IMR-90 (cell line): ENCODE measurements at regions not wholly inside any gene's neighbourhood (a gene's known extent, or its start where the extent isn't known, plus 50 kb on each side); places are given as distances from the start of the nearest gene placed in this dataset.

Source experiments
- ATAC-seq: fragments of 200-7000 bp; cut with Tn5 transposase; 2 replicates; pipeline ENCODE4 v1.9.1; 2020; ENCODE audit warnings: low read depth, mild to moderate bottlenecking, moderate library complexity
- BruUV-seq: library from RNA; stranded (reverse); fragments of 400-500 nt; replicated peaks from 2 replicates; lab custom pipeline; 2021; lab: Mats Ljungman, UMichigan
- CTCF ChIA-PET: fragments of 300-600 bp; formaldehyde crosslinking; extraction: SDS; loops from one replicate; lab custom pipeline; 2021; ENCODE audit warnings: antibody characterized with exemption; lab: Yijun Ruan, JAX
- POLR2A ChIA-PET: fragments of 300-600 bp; sonication (Branson Sonifier 250); formaldehyde crosslinking; loops from one replicate; lab custom pipeline; 2022; ENCODE audit warnings: antibody characterized with exemption; ENCODE audit not compliant: unreplicated experiment; lab: Charles Lee
- DNase-seq: peaks from one replicate; pipeline ENCODE4 v3.0.0; 2013
- H2AFZ ChIP-seq: replicated peaks from 2 replicates; pipeline ENCODE3; 2013; ENCODE audit warnings: low read length, mild to moderate bottlenecking; ENCODE audit not compliant: poor library complexity
- H2AK5ac ChIP-seq: 2 replicates; pipeline ENCODE4 v1.6.1; 2013; ENCODE audit warnings: low read depth, low read length, inconsistent platforms
- H2AK9ac ChIP-seq: replicated peaks from 2 replicates; pipeline ENCODE3; 2013; ENCODE audit warnings: mild to moderate bottlenecking, low read depth, low read length, moderate library complexity; ENCODE audit not compliant: poor library complexity
- H2BK120ac ChIP-seq: 2 replicates; pipeline ENCODE4 v1.6.1; 2013; ENCODE audit warnings: low read depth, low read length, inconsistent platforms
- H2BK15ac ChIP-seq: 3 replicates; pipeline ENCODE4 v1.6.1; 2013; ENCODE audit warnings: low read depth, low read length, inconsistent platforms
- H2BK20ac ChIP-seq: 2 replicates; pipeline ENCODE4 v1.6.1; 2013; ENCODE audit warnings: low read depth, mild to moderate bottlenecking, inconsistent platforms, low read length, moderate library complexity
- H2BK5ac ChIP-seq: 2 replicates; pipeline ENCODE4 v1.6.1; 2013; ENCODE audit warnings: mild to moderate bottlenecking, low read depth, low read length, inconsistent platforms; ENCODE audit not compliant: poor library complexity, severe bottlenecking
- H3K14ac ChIP-seq: replicated peaks from 2 replicates; pipeline ENCODE4 v1.6.1; 2013; ENCODE audit warnings: low read depth, low read length, inconsistent platforms
- H3K18ac ChIP-seq: 2 replicates; pipeline ENCODE4 v1.6.1; 2013; ENCODE audit warnings: low read depth, low read length, control low read depth
- H3K23ac ChIP-seq: 2 replicates; pipeline ENCODE4 v1.6.1; 2013; ENCODE audit warnings: low read depth, low read length, inconsistent platforms
- H3K27ac ChIP-seq: 2 replicates; pipeline ENCODE4 v1.5.1; 2013; ENCODE audit warnings: mild to moderate bottlenecking, control low read depth, low read length; ENCODE audit not compliant: insufficient read depth
- H3K27me3 ChIP-seq: 2 replicates; pipeline ENCODE4 v1.6.1; 2013; ENCODE audit warnings: low read length; ENCODE audit not compliant: control insufficient read depth, insufficient read depth
- H3K36me3 ChIP-seq: 2 replicates; pipeline ENCODE4 v1.6.1; 2013; ENCODE audit warnings: low read length, mixed read lengths; ENCODE audit not compliant: control insufficient read depth, insufficient read depth
- H3K4ac ChIP-seq: 2 replicates; pipeline ENCODE4 v1.6.1; 2013; ENCODE audit warnings: low read depth, low read length, inconsistent platforms
- H3K4me1 ChIP-seq: 2 replicates; pipeline ENCODE4 v1.6.1; 2013; ENCODE audit warnings: low read length, mixed read lengths; ENCODE audit not compliant: control insufficient read depth, insufficient read depth
- H3K4me2 ChIP-seq: 2 replicates; pipeline ENCODE4 v1.6.1; 2013; ENCODE audit warnings: low read depth, mild to moderate bottlenecking, control low read depth, low read length, moderate library complexity
- H3K4me3 ChIP-seq: 2 replicates; pipeline ENCODE4 v1.5.1; 2013; ENCODE audit warnings: low read depth, mild to moderate bottlenecking, control low read depth, low read length, moderate library complexity; ENCODE audit not compliant: insufficient read depth
- H3K56ac ChIP-seq: 2 replicates; pipeline ENCODE4 v1.6.1; 2013; ENCODE audit warnings: low read length, inconsistent platforms; ENCODE audit not compliant: insufficient read depth; ENCODE audit errors: extremely low read depth
- H3K79me1 ChIP-seq, 2 experiments: 2 replicates each; pipeline ENCODE4 v1.6.1; 2013; ENCODE audit warnings: low read length in 2 of 2, inconsistent platforms in 1 of 2, low read depth in 1 of 2
- H3K9ac ChIP-seq: 2 replicates; pipeline ENCODE4 v1.6.1; 2013; ENCODE audit warnings: low read depth, low read length, control low read depth
- H3K9me1 ChIP-seq: 2 replicates; pipeline ENCODE4 v1.6.1; 2013; ENCODE audit warnings: low read length, inconsistent platforms; ENCODE audit not compliant: insufficient read depth
- H3K9me3 ChIP-seq: 2 replicates; pipeline ENCODE4 v1.6.1; 2013; ENCODE audit warnings: low read length; ENCODE audit not compliant: control insufficient read depth, insufficient read depth
- H4K20me1 ChIP-seq: 2 replicates; pipeline ENCODE4 v1.6.1; 2013; ENCODE audit warnings: low read length, inconsistent platforms; ENCODE audit not compliant: insufficient read depth
- H4K5ac ChIP-seq: 2 replicates; pipeline ENCODE4 v1.6.1; 2013; ENCODE audit warnings: mild to moderate bottlenecking, low read depth, low read length, control low read depth
- H4K8ac ChIP-seq, 2 experiments: 2 replicates each; pipeline ENCODE4 v1.6.1; 2013; ENCODE audit warnings: low read depth in 2 of 2, low read length in 2 of 2, control low read depth in 1 of 2, inconsistent platforms in 1 of 2
- H4K91ac ChIP-seq: 2 replicates; pipeline ENCODE4 v1.6.1; 2013; ENCODE audit warnings: low read depth, low read length, inconsistent platforms; ENCODE audit not compliant: insufficient read depth
- BHLHE40 ChIP-seq: fragments of 150-350 bp; IDR thresholded peaks from 2 replicates; pipeline ENCODE4 v1.6.1; 2016; ENCODE audit warnings: mild to moderate bottlenecking, low read depth, low read length
- CEBPB ChIP-seq: IDR thresholded peaks from 2 replicates; pipeline ENCODE4 v1.6.1; 2012; ENCODE audit warnings: low read depth, low read length, improper control_type of control experiment
- CHD1 ChIP-seq: IDR thresholded peaks from 2 replicates; pipeline ENCODE4 v1.6.1; 2012; ENCODE audit warnings: low read depth, low read length, improper control_type of control experiment
- CTCF ChIP-seq: conservative IDR thresholded peaks from 2 replicates; pipeline ENCODE4 v1.5.1; 2012; ENCODE audit warnings: mild to moderate bottlenecking, low read depth, low read length, improper control_type of control experiment
- ELK1 ChIP-seq: fragments of 150-350 bp; IDR thresholded peaks from 2 replicates; pipeline ENCODE4 v1.6.1; 2016; ENCODE audit warnings: low read depth, mild to moderate bottlenecking, low read length, moderate library complexity, borderline replicate concordance
- FOS ChIP-seq: fragments of 150-350 bp; IDR thresholded peaks from 2 replicates; pipeline ENCODE4 v1.6.1; 2016; ENCODE audit warnings: low read depth, low read length
- MAFK ChIP-seq: IDR thresholded peaks from 2 replicates; pipeline ENCODE4 v1.6.1; 2012; ENCODE audit warnings: low read depth, low read length, improper control_type of control experiment
- MAZ ChIP-seq: IDR thresholded peaks from 2 replicates; pipeline ENCODE4 v1.6.1; 2012; ENCODE audit warnings: low read depth, mild to moderate bottlenecking, low read length, improper control_type of control experiment, moderate library complexity, borderline replicate concordance
- MXI1 ChIP-seq: IDR thresholded peaks from 2 replicates; pipeline ENCODE4 v1.6.1; 2012; ENCODE audit warnings: low read depth, mild to moderate bottlenecking, low read length, moderate library complexity, borderline replicate concordance
- NFE2L2 ChIP-seq: fragments of 150-350 bp; IDR thresholded peaks from 2 replicates; pipeline ENCODE4 v1.6.1; 2016; ENCODE audit warnings: low read depth, mild to moderate bottlenecking, low read length
- POLR2A ChIP-seq: IDR thresholded peaks from 2 replicates; pipeline ENCODE4 v1.6.1; 2012; ENCODE audit warnings: mild to moderate bottlenecking, low read depth, low read length
- RAD21 ChIP-seq: IDR thresholded peaks from 2 replicates; pipeline ENCODE4 v1.6.1; 2012; ENCODE audit warnings: low read length, improper control_type of control experiment
- RCOR1 ChIP-seq: IDR thresholded peaks from 2 replicates; pipeline ENCODE4 v1.6.1; 2012; ENCODE audit warnings: mild to moderate bottlenecking, low read length, improper control_type of control experiment; ENCODE audit not compliant: insufficient replicate concordance
- RFX5 ChIP-seq: IDR thresholded peaks from 2 replicates; pipeline ENCODE4 v1.8.0; 2012; ENCODE audit warnings: low read depth, mild to moderate bottlenecking, low read length, moderate library complexity
- SMC3 ChIP-seq: fragments of 150-350 bp; IDR thresholded peaks from 2 replicates; pipeline ENCODE4 v1.6.1; 2016; ENCODE audit warnings: low read depth, mild to moderate bottlenecking, antibody characterized with exemption, low read length, moderate library complexity
- USF2 ChIP-seq: fragments of 150-350 bp; IDR thresholded peaks from 2 replicates; pipeline ENCODE4 v1.6.1; 2017; ENCODE audit warnings: mild to moderate bottlenecking, antibody characterized with exemption, low read length, low read depth
- WGBS, 2 experiments: methylation state at CpG; one replicate each; pipeline versions ENCODE4 v1.1.5 to v1.1.7; 2013; ENCODE audit warnings: missing lambda C conversion rate in 2 of 2; ENCODE audit not compliant: insufficient read length in 1 of 2; ENCODE audit errors: extremely low coverage in 2 of 2; 5-methylcytosine and 5-hydroxymethylcytosine counted together
- dilution Hi-C: fragments of 300-500 bp; cut with HindIII; formaldehyde crosslinking; loops from one replicate; pipeline ENCODE4 v1.14.3; 2018; ENCODE audit warnings: low sequenced_read_pairs; ENCODE audit not compliant: unreplicated experiment
- in situ Hi-C: fragments of 300-500 bp; cut with MboI; formaldehyde crosslinking; loops from 3 replicates; pipeline ENCODE4 v1.14.3; 2019; ENCODE audit warnings: low sequenced_read_pairs, inconsistent platforms, mixed read lengths
- intact Hi-C: fragments of 100-400 bp; cut with micrococcal nuclease; formaldehyde crosslinking; loops from 2 replicates; pipeline ENCODE4 v1.10.0; 2022

- H4K8ac ChIP-seq, result no peak overlapping the region
Observed at GRCh38 chr9:82201196-82201595, 212.6 kb downstream of the SPATA31D1 start.

More at GRCh38 chr9:82201196-82201595, 212.6 kb downstream of the SPATA31D1 start:
- no peak overlapping the region for H3K4me3 ChIP-seq
- no peaks in the 10 kb centered on the region for H3K36me3 ChIP-seq
- in situ Hi-C loops, result no loop called here
- H3K9me3 ChIP-seq, result no peaks in the 10 kb centered on the region
- POLR2A ChIA-PET, result no interaction called here
- dilution Hi-C loops, result no loop called here
- H3K4ac ChIP-seq, result no peak overlapping the region
- DNase-seq (no peak), ATAC-seq (no peak)
- no peak overlapping the region for H2BK120ac ChIP-seq
- BruUV-seq, result no TSS peak
- TF ChIP-seq SMC3 (no peak), RCOR1 (no peak), NFE2L2 (no peak), MXI1 (no peak), USF2 (no peak), MAZ (no peak), CEBPB (no peak), RFX5 (no peak), MAFK (no peak), BHLHE40 (no peak), CHD1 (no peak), FOS (no peak), POLR2A (no peak), RAD21 (no peak), CTCF (no peak), ELK1 (no peak)
- intact Hi-C loops, result no loop called here
- H2AK9ac ChIP-seq, result no peak overlapping the region
- CTCF ChIA-PET, result no interaction called here
- H3K4me2 ChIP-seq, result no peak overlapping the region
- H2BK20ac ChIP-seq, result no peak overlapping the region
- WGBS, 2 experiments, result no CpG with 5 or more reads among the region's 3 CpGs
- H4K5ac ChIP-seq, result no peak overlapping the region
- H4K20me1 ChIP-seq, result no peaks in the 10 kb centered on the region
- no peaks in the 10 kb centered on the region for H3K9me1 ChIP-seq
- no peak overlapping the region for H3K18ac ChIP-seq
- H2AFZ ChIP-seq, result no peak overlapping the region
- H3K27me3 ChIP-seq, result no peaks in the 10 kb centered on the region
- H3K27ac ChIP-seq, result no peak overlapping the region
- no peak overlapping the region for H2BK15ac ChIP-seq
- no peak overlapping the region for H3K56ac ChIP-seq
- H2AK5ac ChIP-seq, result no peak overlapping the region
- H2BK5ac ChIP-seq, result no peak overlapping the region
- no peaks in the 10 kb centered on the region for H3K79me1 ChIP-seq
- no peak overlapping the region for H3K9ac ChIP-seq
- no peaks in the 10 kb centered on the region for H3K4me1 ChIP-seq
- no peak overlapping the region for H3K14ac ChIP-seq
- no peak overlapping the region for H4K91ac ChIP-seq
- no peak overlapping the region for H3K23ac ChIP-seq
